Amniotic stem cell (primary cell): ENCODE measurements at regions not wholly inside any gene's neighbourhood (a gene's known extent, or its start where the extent isn't known, plus 50 kb on each side); places are given as distances from the start of the nearest gene placed in this dataset.

Experiments used
- DNase-seq: peaks from one replicate; lab custom pipeline; 2025; lab: John Stamatoyannopoulos, UW

- DNase-seq: no peak
Observed at GRCh38 chr2:19846567-19846966, 55.2 kb downstream of the TTC32 start.

GRCh38 chr2:19846030-19846429, 55.8 kb downstream of the TTC32 start:
- no peak for DNase-seq

- DNase-seq: no peak
Observed at GRCh38 chr2:19845323-19845920, 56.4 kb downstream of the TTC32 start.

GRCh38 chr2:19844750-19845149, 57.0 kb downstream of the TTC32 start:
- no peak for DNase-seq

- no peak for DNase-seq
Observed at GRCh38 chr2:19843992-19844515, 57.7 kb downstream of the TTC32 start.

- DNase-seq: no peak
Observed at GRCh38 chr2:19841918-19842693, 59.7 kb downstream of the TTC32 start.

GRCh38 chr2:19839438-19839837, 62.3 kb downstream of the TTC32 start:
- DNase-seq: no peak

GRCh38 chr2:19838616-19839015, 63.2 kb downstream of the TTC32 start:
- DNase-seq: no peak

GRCh38 chr2:19837235-19837766, 64.5 kb downstream of the TTC32 start:
- no peak for DNase-seq

GRCh38 chr2:19835781-19836281, 66.0 kb downstream of the TTC32 start:
- DNase-seq: no peak

GRCh38 chr2:19833978-19834377, 67.8 kb downstream of the TTC32 start:
- no peak for DNase-seq

GRCh38 chr2:19829672-19830071, 72.1 kb downstream of the TTC32 start:
- DNase-seq: no peak

- no peak for DNase-seq
Observed at GRCh38 chr2:19826874-19827273, 74.9 kb downstream of the TTC32 start.

GRCh38 chr2:19823507-19823906, 78.3 kb downstream of the TTC32 start:
- DNase-seq: no peak

GRCh38 chr2:19819097-19820065, 82.4 kb downstream of the TTC32 start:
- peak; percentile 55 for DNase-seq

GRCh38 chr2:19818543-19818942, 83.2 kb downstream of the TTC32 start:
- no peak for DNase-seq

GRCh38 chr2:19818039-19818438, 83.7 kb downstream of the TTC32 start:
- DNase-seq: no peak

GRCh38 chr2:19815746-19816145, 86.0 kb downstream of the TTC32 start:
- DNase-seq: no peak

GRCh38 chr2:19812166-19812565, 89.6 kb downstream of the TTC32 start:
- no peak for DNase-seq

GRCh38 chr2:19811186-19811585, 90.6 kb downstream of the TTC32 start:
- DNase-seq: no peak

GRCh38 chr2:19810637-19811036, 91.1 kb downstream of the TTC32 start:
- DNase-seq: no peak

GRCh38 chr2:19810148-19810547, 91.6 kb downstream of the TTC32 start:
- no peak for DNase-seq
